SU-DHL-6 (cell line): ENCODE measurements at regions not wholly inside any gene's neighbourhood (a gene's known extent, or its start where the extent isn't known, plus 50 kb on each side); places are given as distances from the start of the nearest gene placed in this dataset.

Experiments
- H2AFZ ChIP-seq: fragments of 200-600 bp; sonication (generic); 2 replicates; pipeline ENCODE4 v1.6.1; 2014; ENCODE audit warnings: low read depth, mild to moderate bottlenecking, moderate library complexity, mixed read lengths, antibody characterized with exemption, low read length; ENCODE audit not compliant: severe bottlenecking
- H3F3A ChIP-seq: fragments of 200-600 bp; shearing (Covaris generic); 2 replicates; pipeline ENCODE4 v1.6.0; 2016; ENCODE audit warnings: antibody characterized with exemption, mild to moderate bottlenecking; ENCODE audit not compliant: insufficient read depth
- H3K27ac ChIP-seq: fragments of 200-600 bp; sonication (generic); 2 replicates; pipeline ENCODE4 v1.5.1; 2016; ENCODE audit warnings: low read depth, mild to moderate bottlenecking, low read length, moderate library complexity, mixed read lengths
- H3K27me3 ChIP-seq: fragments of 200-600 bp; sonication (generic), shearing (Covaris generic); 2 replicates; pipeline ENCODE4 v1.6.0; 2014; ENCODE audit warnings: mild to moderate bottlenecking, low read length
- H3K36me3 ChIP-seq: fragments of 200-600 bp; sonication (generic); 2 replicates; pipeline ENCODE4 v1.6.1; 2014; ENCODE audit warnings: mild to moderate bottlenecking, low read length, mixed read lengths
- H3K4me2 ChIP-seq: fragments of 300-600, 200-600 bp; shearing (Covaris generic), sonication (generic); 2 replicates; pipeline ENCODE4 v1.6.0; 2014; ENCODE audit warnings: low read length, low read depth, mild to moderate bottlenecking; ENCODE audit not compliant: poor library complexity, severe bottlenecking
- H3K4me3 ChIP-seq: fragments of 200-600 bp; sonication (generic); 2 replicates; pipeline ENCODE4 v1.5.1; 2014; ENCODE audit warnings: antibody characterized with exemption, low read length, mild to moderate bottlenecking, mixed read lengths; ENCODE audit not compliant: insufficient read depth, poor library complexity, severe bottlenecking
- H3K79me2 ChIP-seq: fragments of 200-600 bp; sonication (generic); 2 replicates; pipeline ENCODE4 v1.6.1; 2014; ENCODE audit warnings: mild to moderate bottlenecking, low read length, moderate library complexity; ENCODE audit not compliant: insufficient read depth
- H3K9ac ChIP-seq: fragments of 200-600 bp; sonication (generic); 2 replicates; pipeline ENCODE4 v1.7.0; 2014; ENCODE audit warnings: mild to moderate bottlenecking, low read length
- H3K9me2 ChIP-seq: fragments of 200-600 bp; sonication (generic); replicated peaks from 2 replicates; pipeline ENCODE4 v1.6.1; 2014; ENCODE audit warnings: low read length; ENCODE audit not compliant: insufficient read depth
- H3K9me3 ChIP-seq: fragments of 200-600 bp; sonication (generic); 2 replicates; pipeline ENCODE4 v1.6.1; 2014; ENCODE audit warnings: low read length, mixed read lengths; ENCODE audit not compliant: insufficient read depth
- H4K20me1 ChIP-seq: fragments of 200-600 bp; sonication (generic); 2 replicates; pipeline ENCODE4 v1.6.1; 2014; ENCODE audit warnings: low read depth, mild to moderate bottlenecking, antibody characterized with exemption, low read length, moderate library complexity, mixed read lengths
- CTCF ChIP-seq: fragments of 200-600 bp; sonication (generic); IDR thresholded peaks from one replicate; pipeline ENCODE4 v1.5.1; 2017; ENCODE audit warnings: antibody characterized with exemption, mild to moderate bottlenecking, low read length, moderate library complexity; ENCODE audit not compliant: insufficient read depth, poor library complexity, severe bottlenecking
- EZH2phosphoT487 ChIP-seq: fragments of 200-600 bp; sonication (generic), shearing (Covaris generic); conservative IDR thresholded peaks from 2 replicates; pipeline ENCODE4 v1.6.1; 2018; ENCODE audit warnings: mild to moderate bottlenecking, antibody characterized with exemption, low read length, moderate library complexity, mixed read lengths

- Histone ChIP-seq H3K36me3 (no peaks in the 10 kb centered on the region), H2AFZ (no peak overlapping the region), H3K27ac (no peak overlapping the region), H3F3A (no peaks in the 10 kb centered on the region), H3K27me3 (no peaks in the 10 kb centered on the region), H3K4me2 (no peak overlapping the region), H3K9me2 (no peaks in the 10 kb centered on the region), H3K9ac (no peak overlapping the region), H3K79me2 (no peaks in the 10 kb centered on the region), H4K20me1 (no peaks in the 10 kb centered on the region), H3K9me3 (no peaks in the 10 kb centered on the region), H3K4me3 (no peak overlapping the region)
- TF ChIP-seq EZH2phosphoT487 (no peak), CTCF (no peak)
These were observed 95.4 kb downstream of the PXDC1 start for GRCh38 chr6:3656076-3656475.

GRCh38 chr6:3654898-3655297, 96.6 kb downstream of the PXDC1 start:
- Histone ChIP-seq H3K9ac (no peak overlapping the region), H2AFZ (no peak overlapping the region), H3K4me3 (no peak overlapping the region), H3K79me2 (no peaks in the 10 kb centered on the region), H3K36me3 (no peaks in the 10 kb centered on the region), H4K20me1 (no peaks in the 10 kb centered on the region), H3K9me3 (no peaks in the 10 kb centered on the region), H3K9me2 (no peaks in the 10 kb centered on the region), H3K27me3 (no peaks in the 10 kb centered on the region), H3F3A (no peaks in the 10 kb centered on the region), H3K4me2 (no peak overlapping the region), H3K27ac (no peak overlapping the region)
- TF ChIP-seq CTCF: no peak
- no peak for TF ChIP-seq EZH2phosphoT487

- H3K27me3 ChIP-seq: no peaks in the 10 kb centered on the region
- H4K20me1 ChIP-seq: no peaks in the 10 kb centered on the region
- H3K9me3 ChIP-seq: no peaks in the 10 kb centered on the region
- no peak overlapping the region for H3K4me2 ChIP-seq
- no peak overlapping the region for H3K27ac ChIP-seq
- TF ChIP-seq EZH2phosphoT487 (no peak), CTCF (no peak)
- no peaks in the 10 kb centered on the region for H3K9me2 ChIP-seq
- no peaks in the 10 kb centered on the region for H3F3A ChIP-seq
- H3K9ac ChIP-seq: no peak overlapping the region
- no peak overlapping the region for H3K4me3 ChIP-seq
- H2AFZ ChIP-seq: no peak overlapping the region
- no peaks in the 10 kb centered on the region for H3K79me2 ChIP-seq
- no peaks in the 10 kb centered on the region for H3K36me3 ChIP-seq
These were observed 97.1 kb downstream of the PXDC1 start for GRCh38 chr6:3654436-3654835.
